IMR-90 (cell line): ENCODE measurements at regions not wholly inside any gene's neighbourhood (a gene's known extent, or its start where the extent isn't known, plus 50 kb on each side); places are given as distances from the start of the nearest gene placed in this dataset.

Experiments used
- ATAC-seq: fragments of 200-7000 bp; cut with Tn5 transposase; 2 replicates; pipeline ENCODE4 v1.9.1; 2020; ENCODE audit warnings: low read depth, mild to moderate bottlenecking, moderate library complexity
- BruUV-seq: library from RNA; stranded (reverse); fragments of 400-500 nt; replicated peaks from 2 replicates; lab custom pipeline; 2021; lab: Mats Ljungman, UMichigan
- CTCF ChIA-PET: fragments of 300-600 bp; formaldehyde crosslinking; extraction: SDS; loops from one replicate; lab custom pipeline; 2021; ENCODE audit warnings: antibody characterized with exemption; lab: Yijun Ruan, JAX
- POLR2A ChIA-PET: fragments of 300-600 bp; sonication (Branson Sonifier 250); formaldehyde crosslinking; loops from one replicate; lab custom pipeline; 2022; ENCODE audit warnings: antibody characterized with exemption; ENCODE audit not compliant: unreplicated experiment; lab: Charles Lee
- DNase-seq: peaks from one replicate; pipeline ENCODE4 v3.0.0; 2013
- H2AFZ ChIP-seq: replicated peaks from 2 replicates; pipeline ENCODE3; 2013; ENCODE audit warnings: low read length, mild to moderate bottlenecking; ENCODE audit not compliant: poor library complexity
- H2AK5ac ChIP-seq: 2 replicates; pipeline ENCODE4 v1.6.1; 2013; ENCODE audit warnings: low read depth, low read length, inconsistent platforms
- H2AK9ac ChIP-seq: replicated peaks from 2 replicates; pipeline ENCODE3; 2013; ENCODE audit warnings: mild to moderate bottlenecking, low read depth, low read length, moderate library complexity; ENCODE audit not compliant: poor library complexity
- H2BK120ac ChIP-seq: 2 replicates; pipeline ENCODE4 v1.6.1; 2013; ENCODE audit warnings: low read depth, low read length, inconsistent platforms
- H2BK15ac ChIP-seq: 3 replicates; pipeline ENCODE4 v1.6.1; 2013; ENCODE audit warnings: low read depth, low read length, inconsistent platforms
- H2BK20ac ChIP-seq: 2 replicates; pipeline ENCODE4 v1.6.1; 2013; ENCODE audit warnings: low read depth, mild to moderate bottlenecking, inconsistent platforms, low read length, moderate library complexity
- H2BK5ac ChIP-seq: 2 replicates; pipeline ENCODE4 v1.6.1; 2013; ENCODE audit warnings: mild to moderate bottlenecking, low read depth, low read length, inconsistent platforms; ENCODE audit not compliant: poor library complexity, severe bottlenecking
- H3K14ac ChIP-seq: replicated peaks from 2 replicates; pipeline ENCODE4 v1.6.1; 2013; ENCODE audit warnings: low read depth, low read length, inconsistent platforms
- H3K18ac ChIP-seq: 2 replicates; pipeline ENCODE4 v1.6.1; 2013; ENCODE audit warnings: low read depth, low read length, control low read depth
- H3K23ac ChIP-seq: 2 replicates; pipeline ENCODE4 v1.6.1; 2013; ENCODE audit warnings: low read depth, low read length, inconsistent platforms
- H3K27ac ChIP-seq: 2 replicates; pipeline ENCODE4 v1.5.1; 2013; ENCODE audit warnings: mild to moderate bottlenecking, control low read depth, low read length; ENCODE audit not compliant: insufficient read depth
- H3K27me3 ChIP-seq: 2 replicates; pipeline ENCODE4 v1.6.1; 2013; ENCODE audit warnings: low read length; ENCODE audit not compliant: control insufficient read depth, insufficient read depth
- H3K36me3 ChIP-seq: 2 replicates; pipeline ENCODE4 v1.6.1; 2013; ENCODE audit warnings: low read length, mixed read lengths; ENCODE audit not compliant: control insufficient read depth, insufficient read depth
- H3K4ac ChIP-seq: 2 replicates; pipeline ENCODE4 v1.6.1; 2013; ENCODE audit warnings: low read depth, low read length, inconsistent platforms
- H3K4me1 ChIP-seq: 2 replicates; pipeline ENCODE4 v1.6.1; 2013; ENCODE audit warnings: low read length, mixed read lengths; ENCODE audit not compliant: control insufficient read depth, insufficient read depth
- H3K4me2 ChIP-seq: 2 replicates; pipeline ENCODE4 v1.6.1; 2013; ENCODE audit warnings: low read depth, mild to moderate bottlenecking, control low read depth, low read length, moderate library complexity
- H3K4me3 ChIP-seq: 2 replicates; pipeline ENCODE4 v1.5.1; 2013; ENCODE audit warnings: low read depth, mild to moderate bottlenecking, control low read depth, low read length, moderate library complexity; ENCODE audit not compliant: insufficient read depth
- H3K56ac ChIP-seq: 2 replicates; pipeline ENCODE4 v1.6.1; 2013; ENCODE audit warnings: low read length, inconsistent platforms; ENCODE audit not compliant: insufficient read depth; ENCODE audit errors: extremely low read depth
- H3K79me1 ChIP-seq, 2 experiments: 2 replicates each; pipeline ENCODE4 v1.6.1; 2013; ENCODE audit warnings: low read length in 2 of 2, inconsistent platforms in 1 of 2, low read depth in 1 of 2
- H3K9ac ChIP-seq: 2 replicates; pipeline ENCODE4 v1.6.1; 2013; ENCODE audit warnings: low read depth, low read length, control low read depth
- H3K9me1 ChIP-seq: 2 replicates; pipeline ENCODE4 v1.6.1; 2013; ENCODE audit warnings: low read length, inconsistent platforms; ENCODE audit not compliant: insufficient read depth
- H3K9me3 ChIP-seq: 2 replicates; pipeline ENCODE4 v1.6.1; 2013; ENCODE audit warnings: low read length; ENCODE audit not compliant: control insufficient read depth, insufficient read depth
- H4K20me1 ChIP-seq: 2 replicates; pipeline ENCODE4 v1.6.1; 2013; ENCODE audit warnings: low read length, inconsistent platforms; ENCODE audit not compliant: insufficient read depth
- H4K5ac ChIP-seq: 2 replicates; pipeline ENCODE4 v1.6.1; 2013; ENCODE audit warnings: mild to moderate bottlenecking, low read depth, low read length, control low read depth
- H4K8ac ChIP-seq, 2 experiments: 2 replicates each; pipeline ENCODE4 v1.6.1; 2013; ENCODE audit warnings: low read depth in 2 of 2, low read length in 2 of 2, control low read depth in 1 of 2, inconsistent platforms in 1 of 2
- H4K91ac ChIP-seq: 2 replicates; pipeline ENCODE4 v1.6.1; 2013; ENCODE audit warnings: low read depth, low read length, inconsistent platforms; ENCODE audit not compliant: insufficient read depth
- BHLHE40 ChIP-seq: fragments of 150-350 bp; IDR thresholded peaks from 2 replicates; pipeline ENCODE4 v1.6.1; 2016; ENCODE audit warnings: mild to moderate bottlenecking, low read depth, low read length
- CHD1 ChIP-seq: IDR thresholded peaks from 2 replicates; pipeline ENCODE4 v1.6.1; 2012; ENCODE audit warnings: low read depth, low read length, improper control_type of control experiment
- FOS ChIP-seq: fragments of 150-350 bp; IDR thresholded peaks from 2 replicates; pipeline ENCODE4 v1.6.1; 2016; ENCODE audit warnings: low read depth, low read length
- MAFK ChIP-seq: IDR thresholded peaks from 2 replicates; pipeline ENCODE4 v1.6.1; 2012; ENCODE audit warnings: low read depth, low read length, improper control_type of control experiment
- MAZ ChIP-seq: IDR thresholded peaks from 2 replicates; pipeline ENCODE4 v1.6.1; 2012; ENCODE audit warnings: low read depth, mild to moderate bottlenecking, low read length, improper control_type of control experiment, moderate library complexity, borderline replicate concordance
- RCOR1 ChIP-seq: IDR thresholded peaks from 2 replicates; pipeline ENCODE4 v1.6.1; 2012; ENCODE audit warnings: mild to moderate bottlenecking, low read length, improper control_type of control experiment; ENCODE audit not compliant: insufficient replicate concordance
- SMC3 ChIP-seq: fragments of 150-350 bp; IDR thresholded peaks from 2 replicates; pipeline ENCODE4 v1.6.1; 2016; ENCODE audit warnings: low read depth, mild to moderate bottlenecking, antibody characterized with exemption, low read length, moderate library complexity
- WGBS, 2 experiments: methylation state at CpG; one replicate each; pipeline versions ENCODE4 v1.1.5 to v1.1.7; 2013; ENCODE audit warnings: missing lambda C conversion rate in 2 of 2; ENCODE audit not compliant: insufficient read length in 1 of 2; ENCODE audit errors: extremely low coverage in 2 of 2; 5-methylcytosine and 5-hydroxymethylcytosine counted together
- dilution Hi-C: fragments of 300-500 bp; cut with HindIII; formaldehyde crosslinking; loops from one replicate; pipeline ENCODE4 v1.14.3; 2018; ENCODE audit warnings: low sequenced_read_pairs; ENCODE audit not compliant: unreplicated experiment
- in situ Hi-C: fragments of 300-500 bp; cut with MboI; formaldehyde crosslinking; loops from 3 replicates; pipeline ENCODE4 v1.14.3; 2019; ENCODE audit warnings: low sequenced_read_pairs, inconsistent platforms, mixed read lengths
- intact Hi-C: fragments of 100-400 bp; cut with micrococcal nuclease; formaldehyde crosslinking; loops from 2 replicates; pipeline ENCODE4 v1.10.0; 2022
- TF ChIP-seq, protein P1 (sequence below): conservative IDR thresholded peaks from 2 replicates; pipeline ENCODE4 v1.5.1; 2012; ENCODE audit warnings: mild to moderate bottlenecking, low read depth, low read length, improper control_type of control experiment

DNA sequence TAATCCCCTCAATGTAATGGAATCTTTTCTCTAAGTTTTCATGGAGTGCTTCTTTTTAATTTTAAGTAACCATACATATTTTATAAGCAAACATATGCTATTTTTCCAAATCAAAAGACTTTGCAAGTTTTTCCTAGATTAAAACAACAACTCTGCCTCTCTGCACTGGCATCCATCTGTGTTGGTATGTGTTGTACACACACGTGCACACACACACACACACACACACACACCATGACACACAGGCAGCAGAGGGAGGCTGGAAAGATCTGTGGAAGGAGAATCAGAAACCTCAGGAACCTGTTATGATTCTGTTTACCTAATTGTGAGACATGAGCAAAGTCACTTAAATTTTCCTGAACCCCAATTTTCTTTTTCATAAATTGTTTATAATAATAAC, 295.0 kb upstream of the PRDM1 start:
- Histone ChIP-seq H3K79me1 (no peaks in the 10 kb centered on the region), H3K4me2 (no peak overlapping the region), H3K23ac (no peak overlapping the region), H3K4ac (no peak overlapping the region), H2AK5ac (no peak overlapping the region), H2AFZ (no peak overlapping the region), H4K91ac (no peak overlapping the region), H3K27me3 (no peaks in the 10 kb centered on the region), H4K20me1 (no peaks in the 10 kb centered on the region), H4K5ac (no peak overlapping the region), H3K14ac (no peak overlapping the region), H3K56ac (no peak overlapping the region), H2AK9ac (no peak overlapping the region), H2BK5ac (no peak overlapping the region), H3K18ac (no peak overlapping the region), H3K9me1 (peaks cover 6% of the 10 kb centered on the region; the same call in 1 of the 2 replicates), H3K9ac (no peak overlapping the region), H2BK120ac (no peak overlapping the region), H3K27ac (no peak overlapping the region), H3K9me3 (no peaks in the 10 kb centered on the region), H2BK15ac (no peak overlapping the region), H3K4me3 (no peak overlapping the region), H3K36me3 (no peaks in the 10 kb centered on the region), H2BK20ac (no peak overlapping the region), H4K8ac (no peak overlapping the region), H3K4me1 (no peaks in the 10 kb centered on the region; the same call in 1 of the 2 replicates)
- CTCF ChIA-PET = interaction anchor here (0.6 kb wide), 1 partner anchor 44 kb away, joined by 6 read pairs; no protein-coding TSS in a partner anchor
- DNase-seq = no peak
- dilution Hi-C loops = no loop called here
- POLR2A ChIA-PET = no interaction called here
- no TSS peak for BruUV-seq
- intact Hi-C loops = loop anchor here (10.0 kb wide), 1 partner anchor 294 kb away; the partner anchor contains the start of gene PRDM1
- TF ChIP-seq FOS (no peak), MAFK (no peak), SMC3 (no peak), MAZ (no peak), RCOR1 (no peak), BHLHE40 (no peak), CHD1 (no peak)
- TF ChIP-seq, protein P1, sequence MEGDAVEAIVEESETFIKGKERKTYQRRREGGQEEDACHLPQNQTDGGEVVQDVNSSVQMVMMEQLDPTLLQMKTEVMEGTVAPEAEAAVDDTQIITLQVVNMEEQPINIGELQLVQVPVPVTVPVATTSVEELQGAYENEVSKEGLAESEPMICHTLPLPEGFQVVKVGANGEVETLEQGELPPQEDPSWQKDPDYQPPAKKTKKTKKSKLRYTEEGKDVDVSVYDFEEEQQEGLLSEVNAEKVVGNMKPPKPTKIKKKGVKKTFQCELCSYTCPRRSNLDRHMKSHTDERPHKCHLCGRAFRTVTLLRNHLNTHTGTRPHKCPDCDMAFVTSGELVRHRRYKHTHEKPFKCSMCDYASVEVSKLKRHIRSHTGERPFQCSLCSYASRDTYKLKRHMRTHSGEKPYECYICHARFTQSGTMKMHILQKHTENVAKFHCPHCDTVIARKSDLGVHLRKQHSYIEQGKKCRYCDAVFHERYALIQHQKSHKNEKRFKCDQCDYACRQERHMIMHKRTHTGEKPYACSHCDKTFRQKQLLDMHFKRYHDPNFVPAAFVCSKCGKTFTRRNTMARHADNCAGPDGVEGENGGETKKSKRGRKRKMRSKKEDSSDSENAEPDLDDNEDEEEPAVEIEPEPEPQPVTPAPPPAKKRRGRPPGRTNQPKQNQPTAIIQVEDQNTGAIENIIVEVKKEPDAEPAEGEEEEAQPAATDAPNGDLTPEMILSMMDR = no peak
- WGBS, 2 experiments = no CpG with 5 or more reads among the region's 1 CpG
- in situ Hi-C loops = no loop called here
- ATAC-seq = no peak
